Loucy (cell line): ENCODE measurements at regions not wholly inside any gene's neighbourhood (a gene's known extent, or its start where the extent isn't known, plus 50 kb on each side); places are given as distances from the start of the nearest gene placed in this dataset.

Experiments
- CTCF ChIP-seq: fragments of 200-600 bp; sonication (generic); conservative IDR thresholded peaks from 2 replicates; pipeline ENCODE4 v1.5.1; 2014; ENCODE audit warnings: mild to moderate bottlenecking, antibody characterized with exemption, low read length
- EZH2phosphoT487 ChIP-seq: fragments of 200-600 bp; IDR thresholded peaks from 2 replicates; pipeline ENCODE4 v1.6.1; 2018; ENCODE audit warnings: antibody characterized with exemption, mild to moderate bottlenecking, moderate library complexity, borderline replicate concordance

GRCh38 chr10:78203915-78204818 is 170.5 kb downstream of the RPS24 start:
- no peak for TF ChIP-seq CTCF
- no peak for TF ChIP-seq EZH2phosphoT487
